Lower leg skin (tissue), 4 donors: ENCODE measurements at regions not wholly inside any gene's neighbourhood (a gene's known extent, or its start where the extent isn't known, plus 50 kb on each side); places are given as distances from the start of the nearest gene placed in this dataset.

Experiments
- DNase-seq, 2 donors: peaks; one replicate each; pipeline ENCODE4 v3.0.0-alpha.2; 2019; ENCODE audit warnings: low spot score in 2 of 2
- H3K4me3 ChIP-seq: fragments of 200-600 bp; sonication (generic); 2 replicates; pipeline ENCODE4 v1.5.1; 2017; ENCODE audit warnings: mild to moderate bottlenecking, low read depth; ENCODE audit not compliant: poor library complexity, severe bottlenecking
- CTCF ChIP-seq, 3 donors: fragments of 450-650 bp; IDR thresholded peaks; one replicate each; pipeline ENCODE4 v1.5.1; 2016; ENCODE audit warnings: antibody characterized with exemption in 3 of 3, mild to moderate bottlenecking in 3 of 3, moderate library complexity in 2 of 3
- POLR2A ChIP-seq, 2 donors: fragments of 450-650 bp; IDR thresholded peaks; one replicate each; pipeline ENCODE4 v1.6.1; 2016 to 2017; ENCODE audit warnings: antibody characterized with exemption in 2 of 2, mild to moderate bottlenecking in 1 of 2, moderate library complexity in 1 of 2
- WGBS, 2 donors: methylation state at CpG; one replicate each; pipeline ENCODE4 v1.1.5; 2018; 5-methylcytosine and 5-hydroxymethylcytosine counted together
- intact Hi-C: fragments of 100-400 bp; cut with DNase I; formaldehyde crosslinking; loops from one replicate; pipeline ENCODE4 v1.15.0; 2023; ENCODE audit warnings: low total_unique reads

GRCh38 chr1:193519922-193520321, 333.5 kb upstream of the B3GALT2 start:
- intact Hi-C loops, result loop anchor here (5.0 kb wide), 1 partner anchor 412 kb away; no protein-coding TSS in a partner anchor
- DNase-seq, result no peak
- no peak for TF ChIP-seq CTCF (IDR thresholded peaks at IDR 0.05)
- no peak for TF ChIP-seq POLR2A (IDR thresholded peaks at IDR 0.05)
- no peak overlapping the region for H3K4me3 ChIP-seq
- 93 to 94% methylated on average over 5 of the region's 5 CpGs for WGBS, 2 donors

GRCh38 chr1:193516755-193517388, 330.5 kb upstream of the B3GALT2 start:
- 90 to 93% methylated on average over 5 of the region's 5 CpGs for WGBS, 2 donors
- TF ChIP-seq CTCF (IDR thresholded peaks at IDR 0.05), result no peak
- TF ChIP-seq POLR2A (IDR thresholded peaks at IDR 0.05), result no peak
- no peak for DNase-seq
- intact Hi-C loops, result loop anchor here (5.0 kb wide), 1 partner anchor 415 kb away; no protein-coding TSS in a partner anchor
- no peak overlapping the region for H3K4me3 ChIP-seq

- no peak for DNase-seq
- intact Hi-C loops, result no loop called here
- H3K4me3 ChIP-seq, result no peak overlapping the region
- 91 to 92% methylated on average over 4 of the region's 4 CpGs for WGBS, 2 donors
- TF ChIP-seq POLR2A (IDR thresholded peaks at IDR 0.05) (no peak), CTCF (IDR thresholded peaks at IDR 0.05) (no peak)
Observed at GRCh38 chr1:193514397-193514796, 328.0 kb upstream of the B3GALT2 start.

- intact Hi-C loops, result no loop called here
- no peak for DNase-seq
- H3K4me3 ChIP-seq, result no peak overlapping the region
- WGBS, 2 donors, result 92 to 100% methylated on average over 2 of the region's 2 CpGs
- no peak for TF ChIP-seq CTCF (IDR thresholded peaks at IDR 0.05)
- TF ChIP-seq POLR2A (IDR thresholded peaks at IDR 0.05), result no peak
Observed at GRCh38 chr1:193513032-193513431, 326.6 kb upstream of the B3GALT2 start.

- no peak for DNase-seq
- TF ChIP-seq POLR2A (IDR thresholded peaks at IDR 0.05), result no peak
- TF ChIP-seq CTCF (IDR thresholded peaks at IDR 0.05), result no peak
- intact Hi-C loops, result loop anchor here (5.0 kb wide), 1 partner anchor 357 kb away; no protein-coding TSS in a partner anchor
- H3K4me3 ChIP-seq, result no peak overlapping the region
Observed at GRCh38 chr1:193504920-193505319, 318.5 kb upstream of the B3GALT2 start.
